Muscle of leg (tissue), 3 donors: ENCODE measurements at regions not wholly inside any gene's neighbourhood (a gene's known extent, or its start where the extent isn't known, plus 50 kb on each side); places are given as distances from the start of the nearest gene placed in this dataset.

Experiments
- DNase-seq: peaks from one replicate; pipeline ENCODE4 v3.0.0; 2013
- H3K27ac ChIP-seq: one replicate; pipeline ENCODE4 v1.5.1; 2013; ENCODE audit warnings: mild to moderate bottlenecking, low read length, control low read depth
- H3K27me3 ChIP-seq: one replicate; pipeline ENCODE4 v1.6.1; 2013; ENCODE audit warnings: low read length; ENCODE audit not compliant: control insufficient read depth, insufficient read depth
- H3K36me3 ChIP-seq: one replicate; pipeline ENCODE4 v1.6.1; 2013; ENCODE audit warnings: low read length; ENCODE audit not compliant: control insufficient read depth, insufficient read depth
- H3K4me1 ChIP-seq: one replicate; pipeline ENCODE4 v1.6.1; 2013; ENCODE audit warnings: low read length; ENCODE audit not compliant: control insufficient read depth, insufficient read depth
- H3K4me3 ChIP-seq: one replicate; pipeline ENCODE4 v1.5.1; 2013; ENCODE audit warnings: low read length, control low read depth
- H3K9me3 ChIP-seq: replicated peaks from 2 replicates; pipeline ENCODE4 v1.6.1; 2013; ENCODE audit warnings: low read depth, low read length; ENCODE audit not compliant: control insufficient read depth
- WGBS: methylation state at CpG from one replicate; pipeline ENCODE4 v1.1.5; 2013; ENCODE audit warnings: missing lambda C conversion rate; ENCODE audit not compliant: insufficient coverage; 5-methylcytosine and 5-hydroxymethylcytosine counted together

GRCh38 chr12:126789963-126790362 lies 1477.0 kb upstream of the TMEM132C start:
- Histone ChIP-seq H3K27ac (no peak overlapping the region), H3K4me1 (no peaks in the 10 kb centered on the region), H3K36me3 (no peaks in the 10 kb centered on the region), H3K27me3 (no peaks in the 10 kb centered on the region), H3K9me3 (no peaks in the 10 kb centered on the region), H3K4me3 (no peak overlapping the region)
- 89% methylated on average over 1 of the region's 4 CpGs for WGBS
- no peak for DNase-seq

- 70% methylated on average over 2 of the region's 8 CpGs for WGBS
- no peaks in the 10 kb centered on the region for H3K36me3 ChIP-seq
Observed at GRCh38 chr12:126791122-126791521, 1475.8 kb upstream of the TMEM132C start.

GRCh38 chr12:126792411-126792810 lies 1474.6 kb upstream of the TMEM132C start:
- Histone ChIP-seq H3K4me1 (no peaks in the 10 kb centered on the region), H3K27ac (no peak overlapping the region), H3K27me3 (no peaks in the 10 kb centered on the region), H3K4me3 (no peak overlapping the region), H3K9me3 (peaks cover 2% of the 10 kb centered on the region), H3K36me3 (no peaks in the 10 kb centered on the region)
- no peak for DNase-seq
- WGBS = 100% methylated on average over 1 of the region's 6 CpGs

More at GRCh38 chr12:126791122-126791521, 1475.8 kb upstream of the TMEM132C start:
- Histone ChIP-seq H3K9me3 (peaks cover 2% of the 10 kb centered on the region), H3K27me3 (no peaks in the 10 kb centered on the region), H3K27ac (no peak overlapping the region), H3K4me1 (no peaks in the 10 kb centered on the region), H3K4me3 (no peak overlapping the region)
- no peak for DNase-seq

GRCh38 chr12:126797525-126797924 lies 1469.4 kb upstream of the TMEM132C start:
- DNase-seq = no peak
- WGBS = 80% methylated on average over 4 of the region's 5 CpGs

GRCh38 chr12:126798449-126798848 lies 1468.5 kb upstream of the TMEM132C start:
- Histone ChIP-seq H3K4me3 (no peak overlapping the region), H3K27me3 (no peaks in the 10 kb centered on the region), H3K9me3 (peaks cover 2% of the 10 kb centered on the region), H3K27ac (no peak overlapping the region), H3K36me3 (no peaks in the 10 kb centered on the region), H3K4me1 (no peaks in the 10 kb centered on the region)
- WGBS = 87% methylated on average over 2 of the region's 5 CpGs
- DNase-seq = no peak

More at GRCh38 chr12:126797525-126797924, 1469.4 kb upstream of the TMEM132C start:
- H3K36me3 ChIP-seq = no peaks in the 10 kb centered on the region
- no peaks in the 10 kb centered on the region for H3K4me1 ChIP-seq
- H3K27me3 ChIP-seq = no peaks in the 10 kb centered on the region
- H3K27ac ChIP-seq = no peak overlapping the region
- peaks cover 2% of the 10 kb centered on the region for H3K9me3 ChIP-seq
- no peak overlapping the region for H3K4me3 ChIP-seq

- H3K27me3 ChIP-seq = no peaks in the 10 kb centered on the region
- WGBS = 70% methylated on average over 2 of the region's 4 CpGs
Observed at GRCh38 chr12:126807312-126807865, 1459.6 kb upstream of the TMEM132C start.

GRCh38 chr12:126811391-126811790 lies 1455.6 kb upstream of the TMEM132C start:
- 13% methylated on average over 3 of the region's 3 CpGs for WGBS
- H3K4me3 ChIP-seq = no peak overlapping the region
- DNase-seq = peak; percentile 7
- H3K27ac ChIP-seq = no peak overlapping the region
- H3K36me3 ChIP-seq = no peaks in the 10 kb centered on the region
- no peaks in the 10 kb centered on the region for H3K9me3 ChIP-seq
- no peaks in the 10 kb centered on the region for H3K27me3 ChIP-seq
- no peaks in the 10 kb centered on the region for H3K4me1 ChIP-seq

More at GRCh38 chr12:126807312-126807865, 1459.6 kb upstream of the TMEM132C start:
- H3K36me3 ChIP-seq = no peaks in the 10 kb centered on the region
- no peak for DNase-seq
- H3K27ac ChIP-seq = no peak overlapping the region
- no peaks in the 10 kb centered on the region for H3K4me1 ChIP-seq
- no peaks in the 10 kb centered on the region for H3K9me3 ChIP-seq
- H3K4me3 ChIP-seq = no peak overlapping the region

- no peaks in the 10 kb centered on the region for H3K27me3 ChIP-seq
- H3K4me1 ChIP-seq = no peaks in the 10 kb centered on the region
- H3K27ac ChIP-seq = no peak overlapping the region
- no peak overlapping the region for H3K4me3 ChIP-seq
- 89% methylated on average over 1 of the region's 2 CpGs for WGBS
- no peak for DNase-seq
- no peaks in the 10 kb centered on the region for H3K36me3 ChIP-seq
- H3K9me3 ChIP-seq = no peaks in the 10 kb centered on the region
Observed at GRCh38 chr12:126819554-126819953, 1447.4 kb upstream of the TMEM132C start.

GRCh38 chr12:126830778-126831680 lies 1435.9 kb upstream of the TMEM132C start:
- no CpG with 5 or more reads among the region's 2 CpGs for WGBS
- peaks cover 2% of the 10 kb centered on the region for H3K9me3 ChIP-seq
- H3K4me3 ChIP-seq = no peak overlapping the region
- H3K36me3 ChIP-seq = no peaks in the 10 kb centered on the region
- no peaks in the 10 kb centered on the region for H3K4me1 ChIP-seq
- H3K27ac ChIP-seq = no peak overlapping the region
- H3K27me3 ChIP-seq = no peaks in the 10 kb centered on the region
- no peak for DNase-seq

GRCh38 chr12:126837697-126838096 lies 1429.3 kb upstream of the TMEM132C start:
- Histone ChIP-seq H3K4me1 (no peaks in the 10 kb centered on the region), H3K27me3 (no peaks in the 10 kb centered on the region), H3K4me3 (no peak overlapping the region), H3K36me3 (no peaks in the 10 kb centered on the region), H3K9me3 (peaks cover 17% of the 10 kb centered on the region), H3K27ac (no peak overlapping the region)
- no peak for DNase-seq
- 71% methylated on average over 1 of the region's 2 CpGs for WGBS
